Activated naive CD8-positive, alpha-beta T cell treated with anti-CD3 and anti-CD28 coated beads, Interleukin-2, amount 50 U/mL, for 16 hours (primary cell): ENCODE measurements at regions not wholly inside any gene's neighbourhood (a gene's known extent, or its start where the extent isn't known, plus 50 kb on each side); places are given as distances from the start of the nearest gene placed in this dataset.
"Not testable (repeated sequence)": the region's sequence is repeated elsewhere in the genome, so short reads cannot be mapped to it uniquely, and the experiment has no call there.

Source experiments
- DNase-seq: peaks from one replicate; pipeline ENCODE4 v3.0.0-alpha.2; 2020; ENCODE audit warnings: low read depth, low spot score

DNA sequence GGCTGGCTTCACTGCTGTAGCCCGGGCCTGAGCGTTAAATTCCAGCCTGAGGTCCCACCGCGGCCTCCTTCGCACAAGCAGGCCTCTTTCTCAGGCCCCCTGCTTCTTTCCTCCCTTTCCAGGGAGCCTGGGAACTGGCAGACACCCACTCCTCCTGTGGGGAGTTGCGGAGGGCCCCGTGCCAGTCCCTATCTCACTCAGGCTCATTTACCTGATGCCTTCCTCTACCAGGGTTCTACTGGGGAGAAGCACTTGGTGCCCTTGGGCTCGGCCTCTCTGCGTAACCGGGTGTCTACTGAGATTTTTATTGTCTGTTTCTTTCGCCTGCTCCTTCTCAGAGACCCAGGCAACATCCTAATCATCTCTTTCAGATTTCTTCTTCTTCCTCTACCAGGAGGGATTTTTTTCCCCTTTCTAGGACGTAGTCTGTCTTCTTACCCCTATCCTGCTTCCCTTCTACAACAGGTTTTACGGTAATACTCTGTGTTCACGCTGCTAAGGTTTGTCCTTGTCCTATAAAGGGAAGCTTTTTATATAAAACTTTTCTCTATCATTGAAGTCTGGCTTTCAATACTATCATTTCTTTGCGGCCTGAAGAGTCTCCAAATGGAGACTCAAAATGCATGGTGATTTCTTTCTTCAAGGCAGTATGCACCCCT, 135.4 kb upstream of the GPR12 start:
- no peak for DNase-seq

DNA sequence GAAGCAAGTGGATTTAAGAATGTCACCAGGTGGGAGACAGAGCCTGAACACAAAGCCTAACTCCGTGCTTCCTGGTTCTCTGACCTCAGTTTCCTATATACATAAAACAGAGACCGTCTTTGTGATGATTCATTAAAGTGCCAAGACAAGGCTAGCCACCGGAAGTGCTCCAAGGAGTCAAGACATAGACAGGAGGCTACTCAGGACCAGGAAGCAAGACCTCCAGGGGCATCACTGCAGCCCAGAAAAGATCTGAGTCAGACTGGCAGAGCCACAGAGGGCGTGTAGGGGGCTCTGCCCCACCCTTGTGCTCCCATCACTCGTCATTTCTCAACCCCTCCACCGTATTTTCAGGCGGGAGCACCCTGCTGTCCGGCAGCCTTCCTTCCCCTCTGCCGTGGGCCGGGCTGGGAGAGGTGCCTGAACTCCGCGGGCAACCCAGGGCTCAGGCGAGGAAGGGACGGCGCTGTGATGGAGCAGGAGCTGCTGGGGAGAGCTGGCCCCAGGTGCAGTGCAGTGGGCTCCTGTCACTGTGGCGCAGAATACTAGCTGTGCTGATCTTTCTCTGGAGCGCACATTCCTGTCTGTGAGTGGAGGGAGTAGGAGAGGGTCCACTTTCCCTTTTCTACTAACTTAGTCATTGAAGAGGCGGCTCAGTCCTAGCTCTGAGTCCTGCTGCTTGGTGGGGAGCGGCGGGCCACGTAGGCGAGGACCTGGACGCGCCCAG, 134.7 kb upstream of the GPR12 start:
- no peak for DNase-seq

DNA sequence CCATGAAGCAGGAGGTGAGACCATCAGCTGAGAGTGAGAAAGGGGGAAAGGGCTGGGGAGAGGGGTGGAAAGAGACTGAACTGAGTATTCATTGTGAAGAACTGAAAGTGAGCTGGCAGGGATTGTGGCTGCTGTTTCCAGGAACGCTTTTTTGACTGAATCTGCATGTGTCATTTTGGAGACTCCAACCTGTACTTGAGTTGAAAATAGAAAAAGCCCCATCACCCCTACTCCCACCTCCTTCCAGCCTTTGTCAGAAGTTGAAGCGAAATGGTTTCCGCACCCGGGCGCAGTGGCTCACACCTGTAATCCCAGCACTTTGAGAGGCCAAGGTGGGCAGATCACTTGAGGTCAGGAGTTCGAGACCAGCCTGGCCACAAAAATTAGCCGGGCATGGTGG, 128.0 kb upstream of the GPR12 start:
- DNase-seq: no peak

DNA sequence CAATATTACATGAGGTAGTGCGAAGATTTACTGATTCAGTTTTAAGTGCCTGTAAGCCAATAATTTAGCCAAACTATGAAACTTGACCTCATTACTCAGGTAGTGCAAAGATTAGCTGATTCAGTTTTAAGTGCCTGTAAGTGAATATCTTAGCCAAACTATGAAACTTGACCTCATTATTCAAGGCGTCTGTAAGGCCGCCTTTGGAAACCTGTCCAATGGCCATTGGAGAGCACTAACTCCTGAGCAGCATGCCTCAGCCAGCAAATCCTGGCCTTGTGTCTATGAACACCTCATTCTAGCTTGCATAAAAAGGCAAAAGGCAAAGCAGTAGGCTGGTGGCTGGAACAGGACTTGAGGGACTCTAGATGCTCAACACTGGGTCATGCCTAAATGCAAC, 127.0 kb upstream of the GPR12 start:
- no peak for DNase-seq

DNA sequence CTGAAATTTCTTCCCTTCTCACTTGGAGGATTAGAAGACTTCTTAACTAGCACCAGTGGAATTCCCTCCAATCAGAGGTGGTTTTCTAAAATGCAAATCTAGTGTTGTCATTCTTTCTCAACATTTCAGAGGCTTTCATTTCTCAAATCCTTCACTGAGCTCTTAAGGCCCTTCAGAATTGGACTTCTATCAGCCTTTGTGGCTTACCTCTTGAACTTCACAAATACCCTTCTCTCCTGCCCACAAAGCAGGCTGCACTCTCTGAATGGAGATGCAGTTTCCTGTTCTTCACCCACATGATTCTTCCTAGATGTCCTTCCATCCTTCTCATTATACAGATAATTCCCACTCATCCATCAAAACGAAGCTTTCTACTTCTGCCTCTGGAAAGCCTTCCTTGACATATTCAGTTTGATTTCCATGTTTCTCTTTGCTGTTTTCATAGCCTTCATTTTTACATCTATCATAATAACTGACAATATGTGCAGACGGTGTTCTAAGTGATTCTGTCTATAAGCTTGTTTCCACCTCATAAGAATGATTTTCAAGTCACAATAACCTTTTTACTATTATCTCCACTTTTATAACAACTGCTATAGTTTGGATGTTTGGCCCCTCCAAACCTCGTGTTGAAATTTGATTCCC, 123.1 kb upstream of the GPR12 start:
- no peak for DNase-seq

DNA sequence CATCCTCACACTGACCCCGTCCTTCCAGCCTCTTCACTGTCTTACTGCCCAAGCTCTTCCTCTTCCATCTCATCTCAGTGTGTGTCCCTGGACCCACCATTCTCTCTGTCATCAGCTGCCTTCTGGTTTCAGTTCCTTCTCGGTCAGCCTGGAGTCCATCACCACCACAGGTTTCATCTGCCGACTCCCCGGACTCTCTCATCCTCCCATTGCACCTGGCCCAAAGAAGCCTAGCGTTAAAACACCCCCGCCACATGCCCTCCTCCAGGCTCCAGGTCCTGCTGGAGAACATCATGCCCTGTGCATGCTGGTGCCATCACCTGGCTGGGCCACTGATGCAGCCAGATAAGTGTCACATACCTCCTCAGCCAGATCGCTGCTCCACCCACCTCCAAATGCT, 122.1 kb upstream of the GPR12 start:
- DNase-seq: no peak

DNA sequence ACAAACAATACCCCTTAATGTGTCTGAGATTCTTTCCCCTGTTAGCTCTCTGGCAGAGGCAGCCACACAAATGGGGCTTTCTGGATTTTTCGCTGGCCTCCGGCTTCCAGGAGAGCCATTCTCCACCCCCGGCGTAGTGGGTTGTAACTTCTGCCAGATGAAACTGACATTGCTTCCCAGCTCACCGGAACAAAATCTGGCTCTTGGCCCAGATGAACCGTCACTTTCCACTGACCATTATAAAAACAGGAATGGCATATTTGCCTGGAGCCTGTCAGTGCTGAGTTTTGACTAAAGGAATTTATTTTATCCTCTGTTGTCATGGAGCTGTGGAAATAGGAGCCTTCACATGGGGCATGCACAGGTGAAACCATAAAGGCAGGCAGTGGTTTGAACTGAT, 120.6 kb upstream of the GPR12 start:
- no peak for DNase-seq

DNA sequence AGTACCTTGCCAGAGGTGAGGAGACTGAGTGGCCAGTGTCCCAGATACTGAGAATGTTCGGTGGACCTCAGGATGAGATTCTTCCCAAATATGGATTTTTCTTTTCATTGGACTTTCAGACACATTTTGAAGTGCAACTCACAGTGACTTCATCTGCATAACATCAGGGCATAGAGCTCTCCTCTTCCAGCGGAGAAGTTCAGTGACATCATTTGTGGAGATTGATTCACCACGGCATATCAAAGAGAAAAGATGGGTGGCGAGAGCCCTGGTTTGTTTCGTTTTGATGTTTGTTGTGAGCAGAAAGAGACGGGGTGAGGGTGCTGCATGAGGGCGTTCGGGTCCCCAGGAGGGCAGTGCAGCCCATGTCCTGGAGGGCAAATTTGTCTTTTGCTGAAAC, 120.1 kb upstream of the GPR12 start:
- no peak for DNase-seq

DNA sequence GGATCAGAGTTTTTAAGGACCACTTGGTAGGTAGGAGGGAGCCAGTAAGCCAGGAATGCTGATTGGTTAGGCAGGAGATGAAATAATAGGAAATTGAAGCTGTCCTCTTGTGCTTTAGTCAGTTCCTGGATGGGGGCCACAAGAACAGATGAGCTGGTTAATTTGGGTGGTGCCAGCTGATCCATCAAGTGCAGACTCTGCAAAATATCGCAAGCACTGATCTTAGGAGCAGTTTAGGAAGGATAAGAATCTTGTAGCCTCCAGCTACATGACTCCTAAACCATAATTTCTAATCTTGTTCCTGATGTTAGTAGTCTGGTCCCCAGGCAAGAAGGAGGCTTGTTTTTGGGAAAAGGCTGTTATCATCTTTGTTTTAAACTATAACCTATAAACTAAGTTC, 117.9 kb upstream of the GPR12 start:
- DNase-seq: no peak

DNA sequence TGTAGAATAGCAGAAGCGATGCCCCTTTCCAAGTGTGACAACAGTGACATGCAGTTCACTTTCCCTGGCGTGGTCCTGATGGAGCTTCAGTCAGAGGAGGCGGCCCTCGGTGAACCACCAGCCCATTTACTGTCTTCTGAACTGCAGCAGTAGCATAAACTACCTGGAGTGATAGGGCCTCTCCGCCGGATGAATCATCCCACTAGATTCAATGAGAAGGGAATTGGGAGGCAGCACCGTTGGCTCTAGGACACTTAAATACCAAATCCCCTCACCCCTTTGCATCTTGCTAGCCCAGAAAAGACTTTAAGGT, 112.8 kb upstream of the GPR12 start:
- no peak for DNase-seq

DNA sequence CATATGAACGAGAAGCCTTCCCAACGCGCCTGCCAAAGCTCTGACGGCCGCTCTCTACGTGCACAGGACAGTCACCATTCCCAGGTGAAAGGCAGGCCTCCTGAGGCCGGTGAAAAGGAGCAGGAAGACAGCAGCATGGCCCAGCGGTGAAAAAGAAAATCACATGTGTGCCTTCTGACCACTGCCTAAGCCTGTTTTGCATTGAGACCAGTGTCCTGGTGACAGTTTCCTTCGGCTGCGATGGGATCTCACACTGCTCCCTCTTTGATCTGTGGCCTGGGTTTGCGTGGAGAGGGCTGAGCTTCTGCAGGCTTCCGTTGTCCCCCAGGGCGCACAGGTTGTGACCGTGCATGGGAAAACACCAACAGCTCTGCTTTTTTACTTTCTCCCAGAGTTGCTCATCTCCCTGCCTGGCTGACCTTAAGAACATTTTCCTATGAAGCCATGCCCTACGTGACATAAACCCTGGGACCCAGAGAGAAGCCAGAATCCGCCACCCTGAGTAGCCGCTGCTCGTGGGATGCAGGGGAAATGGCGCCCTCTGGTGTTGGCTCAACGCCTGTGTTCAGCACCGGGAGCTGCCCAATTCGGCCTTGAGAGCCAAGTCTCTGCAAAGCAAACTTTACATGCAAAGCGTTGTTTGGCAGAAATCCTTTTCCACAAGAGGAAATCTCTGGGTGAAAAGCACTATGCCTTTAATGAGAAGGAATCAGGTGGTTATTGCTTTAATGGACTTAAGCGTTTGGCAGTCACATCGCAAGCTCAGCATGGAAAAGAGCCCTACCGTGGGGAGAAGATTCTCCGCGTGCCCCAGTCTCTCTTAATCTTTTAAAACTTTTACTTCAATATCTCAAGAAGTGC, 112.2 kb upstream of the GPR12 start:
- no peak for DNase-seq

DNA sequence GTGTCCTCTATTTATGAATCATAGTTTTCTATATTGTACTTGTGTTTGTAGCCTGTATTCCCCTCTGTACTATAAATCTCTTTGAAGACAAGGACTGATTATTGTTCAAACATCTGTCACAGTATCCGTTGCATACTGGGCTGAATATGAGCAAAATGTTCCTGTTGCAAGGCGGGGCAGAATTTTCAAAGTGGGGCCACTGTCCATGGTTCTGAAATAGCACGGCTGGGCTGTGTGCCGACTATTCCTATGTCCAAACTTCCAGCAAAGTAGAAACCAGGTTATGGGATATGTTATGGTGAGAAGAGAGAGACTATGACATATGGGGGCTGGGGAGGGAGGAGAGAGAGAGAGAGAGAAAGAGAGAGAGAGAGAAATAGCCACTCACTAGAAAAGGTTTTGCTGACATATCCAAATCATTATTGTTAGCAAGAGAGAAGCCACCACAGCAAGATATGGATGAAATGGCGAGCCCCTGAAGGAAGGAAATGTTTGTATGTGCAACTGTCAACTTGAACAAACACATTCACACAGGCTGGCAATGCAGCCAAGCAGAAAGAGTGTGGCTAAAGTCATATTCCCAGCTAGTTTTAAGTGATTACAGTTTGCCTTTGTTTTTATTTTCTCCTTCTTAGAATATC, 107.0 kb upstream of the GPR12 start:
- DNase-seq: no peak

DNA sequence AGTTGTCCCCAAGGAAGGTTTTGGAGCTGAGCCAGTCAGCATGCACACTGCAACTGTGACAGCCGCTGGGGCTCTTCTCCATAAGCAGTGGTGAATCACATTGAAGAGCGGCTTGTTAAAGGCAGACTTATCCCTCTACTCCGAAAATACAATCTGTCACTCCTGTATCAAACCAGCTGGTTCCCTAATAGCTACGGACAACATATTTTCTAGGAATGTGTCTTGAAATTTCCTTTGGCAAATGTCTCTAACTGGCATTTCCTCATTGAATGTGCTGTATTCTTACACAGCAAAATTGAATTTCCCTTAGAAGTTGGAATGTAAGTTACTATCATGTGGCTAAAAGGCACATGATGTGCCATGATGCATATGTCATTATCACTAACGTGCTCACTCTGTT, 104.0 kb upstream of the GPR12 start:
- no peak for DNase-seq

DNA sequence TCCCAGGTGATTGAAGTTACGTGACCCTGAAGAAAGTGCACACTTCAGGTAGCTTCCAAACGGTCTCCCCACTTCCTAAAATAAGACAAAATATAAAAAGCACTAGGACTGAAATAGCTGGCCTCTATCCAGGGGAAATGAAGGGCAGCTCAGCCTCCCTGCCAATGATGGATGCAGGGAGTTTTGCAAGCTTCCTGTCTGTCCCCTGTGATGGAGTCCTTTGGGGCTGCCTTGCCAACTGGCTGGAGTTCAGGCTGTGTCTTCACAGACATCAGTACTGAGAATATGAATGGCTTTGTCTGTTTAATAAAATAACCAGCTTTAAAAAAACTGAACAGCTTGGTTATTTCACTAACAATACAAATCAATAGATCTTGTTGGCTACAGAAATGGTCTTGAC, 101.4 kb upstream of the GPR12 start:
- no peak for DNase-seq

DNA sequence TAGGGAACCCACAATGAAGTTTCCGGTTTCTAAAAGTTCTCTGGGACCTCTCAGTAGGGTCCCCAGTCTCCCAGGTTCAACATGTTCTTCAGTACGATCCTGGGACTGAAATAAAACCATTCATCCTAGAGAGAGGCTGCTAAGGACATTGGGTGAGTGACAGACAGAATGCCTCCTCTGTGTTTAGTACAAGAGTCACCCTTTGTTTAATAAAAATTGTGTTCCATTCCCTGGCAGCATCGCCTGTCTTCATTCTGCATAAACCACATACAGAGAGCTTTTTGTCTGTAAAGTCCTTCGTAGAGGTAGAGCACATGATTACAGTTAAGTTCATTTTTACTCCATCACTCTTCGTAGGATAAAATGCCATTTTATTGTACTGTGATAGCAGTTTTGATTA, 95.3 kb upstream of the GPR12 start:
- DNase-seq: no peak

DNA sequence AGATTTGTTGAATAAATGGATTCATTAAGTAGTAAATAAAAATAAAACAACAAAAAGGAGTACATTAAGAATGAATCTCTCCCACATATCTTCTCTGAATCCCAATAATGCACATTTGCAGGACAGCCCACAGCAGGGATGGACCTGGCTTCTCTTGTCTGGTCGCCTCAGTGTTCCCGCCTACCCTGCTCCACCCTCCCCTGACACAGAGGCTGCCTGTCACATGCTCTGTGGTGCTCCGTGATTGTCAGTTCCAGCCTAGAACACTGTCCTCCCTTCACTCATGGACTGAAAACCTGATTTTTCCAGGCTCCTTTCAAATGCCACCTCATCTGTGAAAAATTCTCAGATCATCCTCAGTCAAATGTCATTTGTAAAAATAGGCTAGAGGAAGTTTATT, 94.5 kb upstream of the GPR12 start:
- DNase-seq: no peak

DNA sequence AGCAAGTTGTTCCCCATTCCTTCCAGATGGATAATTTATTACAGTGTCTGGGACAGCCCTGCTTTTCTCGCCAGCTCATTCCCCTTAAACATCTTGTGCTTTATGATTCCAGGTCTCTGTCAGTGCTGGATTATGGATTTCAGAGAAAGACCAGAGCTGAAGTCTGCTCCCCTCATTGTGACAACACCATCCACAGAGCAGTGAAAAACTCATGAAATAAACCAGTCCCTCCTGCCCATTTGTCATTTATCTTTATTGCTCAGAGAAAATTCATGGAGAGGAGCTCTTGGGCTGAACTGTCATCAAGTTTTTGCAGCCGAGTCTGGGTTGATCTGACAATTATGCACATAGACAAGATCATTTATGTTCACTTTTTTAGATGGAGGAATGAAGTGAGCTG, 92.7 kb upstream of the GPR12 start:
- no peak for DNase-seq

DNA sequence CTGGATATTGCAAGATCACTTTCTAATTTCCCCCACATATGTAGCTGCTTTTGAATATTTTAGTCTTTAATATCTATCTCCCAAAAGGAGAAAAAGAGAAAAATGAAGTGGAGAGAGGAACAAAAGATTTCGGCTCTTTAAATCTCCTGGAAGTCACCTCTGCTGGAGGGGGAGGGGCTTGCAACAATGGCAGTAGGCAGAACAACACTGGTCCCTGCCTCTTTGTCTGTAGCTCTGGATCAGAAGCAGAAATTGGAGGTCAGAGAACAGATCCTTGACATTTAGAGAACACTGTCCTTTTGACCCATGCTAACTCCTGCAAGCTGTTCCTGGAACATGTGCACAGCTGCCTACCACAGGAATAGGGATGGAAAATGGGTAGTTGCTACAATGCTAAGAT, 86.7 kb upstream of the GPR12 start:
- DNase-seq: no peak

DNA sequence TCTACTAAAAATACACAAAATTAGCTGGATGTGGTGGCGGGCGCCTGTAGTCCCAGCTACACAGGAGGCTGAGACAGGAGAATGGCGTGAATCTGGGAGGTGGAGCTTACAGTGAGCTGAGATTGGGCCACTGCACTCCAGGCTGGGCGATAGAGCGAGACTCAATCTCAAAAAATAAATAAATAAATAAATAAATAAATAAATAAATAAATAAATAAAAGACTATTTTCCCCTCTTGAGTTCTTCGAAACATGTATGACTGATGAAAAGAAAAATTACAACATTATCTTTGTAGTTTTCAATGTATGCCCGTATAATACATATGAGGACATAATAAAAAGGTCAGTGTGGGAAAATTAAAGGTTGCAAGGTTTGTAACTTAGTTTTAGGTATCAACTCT, 84.5 kb upstream of the GPR12 start:
- DNase-seq: not testable (repeated sequence)

DNA sequence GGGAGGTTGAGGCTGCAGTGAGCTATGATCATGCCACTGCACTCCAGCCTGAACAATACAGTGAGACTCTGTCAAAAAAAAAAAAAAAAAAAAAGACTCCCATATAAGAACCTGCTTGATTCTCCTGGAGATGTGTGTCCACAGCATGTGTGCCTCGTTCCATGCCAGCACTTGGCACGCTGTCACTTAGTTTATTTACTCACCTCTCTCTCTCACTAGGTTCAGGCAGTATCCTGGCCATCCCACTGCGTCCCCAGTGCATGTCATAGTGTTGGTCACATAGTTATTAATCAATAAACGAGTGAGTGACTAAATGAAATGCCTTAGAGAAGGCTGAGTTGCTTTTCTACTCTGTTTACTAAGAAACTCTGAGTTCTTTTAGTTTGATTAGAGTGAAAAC, 79.1 kb upstream of the GPR12 start:
- no peak for DNase-seq

DNA sequence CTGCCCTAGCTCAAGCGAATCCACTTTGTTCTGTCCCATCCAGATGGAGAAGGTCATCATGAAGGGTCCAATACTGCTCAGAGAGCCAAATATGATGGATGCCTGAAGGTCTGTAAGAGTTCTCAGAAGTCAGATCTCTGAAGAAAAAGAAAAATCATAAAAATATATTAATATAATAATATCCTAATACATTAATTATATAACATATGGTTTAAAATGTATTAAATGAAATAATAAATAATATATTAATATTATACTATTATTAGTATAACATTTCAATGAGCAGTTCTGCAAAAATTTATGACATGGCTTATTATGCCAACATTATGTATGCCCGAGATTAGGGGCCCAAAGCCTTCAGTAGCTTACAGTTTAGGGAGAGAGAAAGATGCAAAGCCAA, 78.2 kb upstream of the GPR12 start:
- no peak for DNase-seq

DNA sequence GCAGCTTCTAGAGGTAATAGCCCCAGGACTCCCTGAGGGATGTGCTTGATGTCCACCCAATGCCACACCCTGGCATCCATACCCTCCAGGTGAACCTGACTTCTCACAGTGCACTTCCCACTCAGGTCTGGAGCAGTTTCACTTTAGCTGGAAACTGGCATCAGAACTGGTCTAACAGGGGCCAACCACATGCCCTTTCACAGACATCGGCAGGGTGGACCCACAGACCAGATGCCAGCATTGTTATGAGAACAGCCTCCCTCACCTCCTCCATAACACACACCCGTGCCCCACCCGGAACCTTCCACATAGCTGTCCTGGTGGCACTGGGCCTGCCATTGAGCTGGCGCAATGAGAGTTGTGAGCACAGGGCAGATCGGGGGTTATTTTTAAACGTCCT, 77.4 kb upstream of the GPR12 start:
- no peak for DNase-seq
